Inflammatory macrophage treated with lipopolysaccharide for 1 hour (primary cell): ENCODE measurements at regions not wholly inside any gene's neighbourhood (a gene's known extent, or its start where the extent isn't known, plus 50 kb on each side); places are given as distances from the start of the nearest gene placed in this dataset.

Source experiments
- DNase-seq, 2 donors: peaks; one replicate each; pipeline ENCODE4 v3.0.0-alpha.2; 2020 to 2022

DNA sequence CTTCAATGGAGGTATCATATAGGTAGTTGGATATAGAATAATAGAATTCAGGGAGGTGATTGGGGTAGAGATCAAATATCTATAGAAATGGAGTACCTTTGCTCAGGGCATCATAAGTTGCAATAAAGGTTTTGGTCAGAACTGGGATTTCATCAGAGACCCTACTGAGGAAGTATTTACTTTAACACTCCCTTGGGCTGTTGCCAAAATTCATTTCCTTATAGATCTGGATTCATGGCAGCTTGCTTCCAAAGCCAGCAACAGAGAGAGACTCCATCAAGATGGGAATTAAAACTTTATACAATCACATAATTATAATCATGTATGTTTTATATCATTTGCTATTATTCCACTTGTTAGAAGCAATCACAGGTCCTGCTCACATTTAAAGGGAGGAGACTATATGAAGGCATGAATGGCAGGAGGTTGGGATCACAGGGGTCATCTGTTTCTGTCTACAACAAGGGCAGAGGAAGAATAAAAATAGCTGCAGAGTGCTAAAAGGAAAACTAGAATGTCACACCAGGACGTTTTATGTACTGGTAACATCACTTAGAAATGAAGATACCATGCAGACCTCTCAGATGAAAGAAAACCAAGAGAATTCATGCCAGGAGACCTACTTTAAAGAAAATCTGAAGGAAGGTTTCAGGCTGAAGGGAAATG lies 902.1 kb upstream of the LCORL start:
- no peak for DNase-seq

DNA sequence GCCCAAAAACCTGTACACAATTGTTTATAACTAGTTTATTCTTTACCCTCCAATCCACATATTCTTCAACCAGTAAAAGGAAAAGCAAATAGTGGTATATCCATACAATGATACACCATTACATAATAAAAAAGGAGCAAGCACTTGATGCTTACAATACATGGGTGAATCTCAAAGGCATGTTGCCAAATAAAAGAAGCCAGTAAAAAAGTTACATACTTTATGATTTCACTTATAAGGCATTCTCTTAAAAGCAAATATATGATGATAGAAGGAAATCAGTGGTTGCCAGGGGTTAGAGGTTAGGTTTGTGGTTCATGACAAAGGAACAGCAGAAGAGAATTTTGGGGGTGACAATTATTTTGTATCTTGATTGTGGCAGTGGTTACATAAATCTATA lies 896.1 kb upstream of the LCORL start:
- DNase-seq: no peak

DNA sequence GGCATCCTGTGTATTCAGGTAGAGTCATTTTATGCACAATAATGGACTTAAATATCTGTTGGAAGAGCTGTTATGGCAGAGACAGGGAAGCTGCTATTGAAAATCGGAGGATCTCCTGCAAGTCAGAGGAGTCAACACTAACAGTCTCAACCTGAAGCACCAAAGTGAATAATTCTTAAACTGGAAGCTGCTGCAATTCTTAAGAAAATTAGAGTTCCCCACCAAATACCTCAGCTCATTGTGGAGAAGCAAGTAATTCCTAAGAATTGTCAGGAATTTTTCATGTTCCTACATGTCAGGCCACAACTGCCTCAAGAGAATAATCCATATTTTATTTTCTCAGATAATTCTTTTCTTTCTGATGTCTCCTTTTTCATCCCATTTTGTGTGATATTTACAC lies 892.6 kb upstream of the LCORL start:
- no peak for DNase-seq

DNA sequence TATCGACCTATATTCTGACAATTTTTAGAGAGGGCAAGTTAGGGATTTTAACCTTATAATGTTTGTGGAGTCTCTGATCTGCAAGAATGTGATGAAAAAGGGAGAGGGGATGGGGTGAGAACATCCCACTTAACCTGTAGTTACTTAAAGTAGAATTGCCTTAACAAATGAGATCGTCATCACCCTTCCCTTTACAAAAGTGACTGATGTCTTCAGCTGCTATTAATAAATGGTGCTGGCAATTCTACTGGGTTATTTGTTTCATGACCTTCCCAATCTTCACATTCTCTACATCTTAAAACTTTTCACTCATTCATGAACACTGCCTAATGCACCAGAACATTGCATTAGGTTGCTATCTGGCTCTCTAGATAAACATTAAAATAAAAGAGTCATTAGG lies 873.4 kb upstream of the LCORL start:
- no peak for DNase-seq

DNA sequence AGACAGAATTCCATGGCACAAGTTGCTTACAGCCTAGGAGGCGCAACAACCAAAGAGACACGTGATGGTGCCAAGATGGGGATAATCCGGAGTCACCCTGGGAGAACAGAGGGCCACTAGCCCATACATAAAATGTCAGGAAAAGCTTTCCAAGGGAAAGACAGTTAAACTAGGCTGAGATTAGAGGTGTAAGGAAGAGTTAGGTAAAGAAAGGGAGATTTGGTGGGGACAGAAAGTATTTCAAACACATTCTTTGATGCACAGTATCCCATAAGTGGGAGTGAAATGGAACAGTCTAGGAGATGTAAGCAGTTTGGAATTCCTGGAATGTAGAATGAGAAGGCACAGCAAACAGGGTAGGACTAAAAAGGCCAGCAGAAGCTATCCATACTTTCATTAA lies 860.9 kb upstream of the LCORL start:
- no peak for DNase-seq

DNA sequence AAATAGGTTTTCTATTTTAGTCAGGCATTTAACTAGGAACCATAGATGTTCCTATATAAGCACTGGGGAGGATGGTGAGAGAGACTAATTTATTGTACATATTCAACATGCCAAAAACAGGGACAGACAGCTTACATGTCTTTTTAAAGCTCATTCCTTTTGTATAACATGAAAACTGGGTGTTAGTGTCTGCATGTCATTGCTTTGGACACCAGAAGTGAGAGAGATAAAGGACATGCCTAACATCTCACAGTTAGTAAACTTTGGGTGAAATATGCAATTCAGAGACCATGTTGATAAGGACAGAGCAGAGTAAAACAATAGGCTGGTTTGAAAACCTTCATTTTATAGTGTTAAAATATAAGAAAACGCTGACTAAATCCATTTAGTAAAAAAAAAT lies 860.0 kb upstream of the LCORL start:
- no peak for DNase-seq

DNA sequence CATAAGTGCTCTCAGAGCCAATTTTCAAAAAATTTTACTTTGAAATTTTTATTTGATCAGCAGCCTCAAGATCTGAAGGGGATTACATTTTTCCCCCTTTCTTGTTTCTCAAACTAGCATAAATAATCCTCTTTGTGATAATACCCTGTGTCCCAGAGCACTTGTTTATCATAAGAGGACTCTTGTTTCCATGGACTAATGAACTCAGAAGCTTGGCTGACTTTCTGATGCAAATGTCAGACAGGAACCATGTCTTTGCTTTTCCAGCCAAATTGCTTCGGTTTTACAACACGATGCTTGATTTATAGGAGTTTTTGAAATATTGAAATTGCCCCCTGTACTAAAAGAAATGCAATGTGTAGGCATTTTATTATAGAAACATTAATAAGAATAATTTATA lies 859.3 kb upstream of the LCORL start:
- DNase-seq: no peak

DNA sequence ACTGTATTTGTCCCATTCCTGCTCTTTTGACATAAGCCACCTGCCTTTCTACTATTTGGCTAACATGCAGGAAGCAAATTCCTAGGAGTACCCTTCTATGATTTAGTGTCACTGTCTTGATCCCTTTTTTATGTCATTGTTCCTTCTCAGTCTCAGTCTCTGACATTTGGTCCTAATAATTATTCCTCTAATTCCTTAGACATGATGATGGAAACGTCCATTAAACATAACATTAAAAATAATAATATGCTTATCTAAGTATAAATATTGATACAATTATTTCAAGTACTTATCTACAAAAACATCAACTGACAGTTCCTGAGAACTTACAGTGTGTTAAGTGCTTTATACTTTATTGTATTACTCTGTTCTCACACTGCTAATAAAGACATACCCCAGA lies 857.0 kb upstream of the LCORL start:
- no peak for DNase-seq

DNA sequence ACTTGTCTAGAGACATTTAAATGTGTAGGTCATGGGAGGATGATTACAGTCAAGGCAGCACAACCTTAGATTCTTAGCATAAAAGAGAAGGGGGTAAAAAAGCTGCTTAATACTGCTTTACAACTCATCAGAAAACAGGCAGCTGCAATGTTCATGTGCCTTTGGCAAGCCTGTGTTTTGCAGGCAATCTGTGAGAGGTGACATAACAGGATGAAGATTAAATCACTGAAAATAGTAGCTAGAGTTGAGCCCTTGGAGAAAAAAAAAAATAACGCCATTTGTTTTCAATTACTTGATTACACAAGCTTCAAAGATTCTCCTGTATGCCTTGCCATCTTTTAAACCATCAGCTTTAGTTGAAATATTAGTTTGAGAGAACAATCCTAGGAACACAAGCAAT lies 847.6 kb upstream of the LCORL start:
- DNase-seq: no peak

DNA sequence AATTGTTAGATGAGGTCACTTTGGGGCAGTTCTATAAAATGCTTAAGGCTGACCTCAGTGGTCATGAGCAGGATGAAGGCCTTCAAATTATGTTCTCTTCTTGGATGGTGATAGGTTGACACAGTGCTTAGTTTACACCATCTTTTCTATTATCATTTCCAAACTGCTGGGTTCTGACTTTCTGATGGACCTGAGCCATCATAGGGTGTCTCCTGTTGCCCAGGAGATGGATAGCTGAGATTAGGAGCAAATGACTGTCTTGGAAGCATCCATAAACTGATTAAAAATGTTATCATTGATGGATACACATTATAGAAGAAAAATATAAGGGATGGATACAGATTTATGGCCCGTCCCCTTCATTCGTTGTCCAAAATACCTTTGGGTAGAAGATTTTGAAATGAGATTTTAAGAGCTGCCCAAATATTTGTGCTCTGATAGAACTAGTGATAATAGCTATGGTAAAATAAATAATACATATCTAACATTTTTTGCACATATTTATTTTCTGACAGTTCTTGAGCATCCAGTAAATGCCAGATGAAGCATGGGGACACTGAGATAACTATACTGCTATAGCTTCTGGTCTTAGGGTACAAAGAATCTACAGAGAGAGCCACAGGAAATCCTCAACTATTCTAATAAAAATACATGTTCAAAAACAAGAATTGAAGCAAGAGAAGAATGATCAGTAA lies 839.4 kb upstream of the LCORL start:
- DNase-seq: no peak

DNA sequence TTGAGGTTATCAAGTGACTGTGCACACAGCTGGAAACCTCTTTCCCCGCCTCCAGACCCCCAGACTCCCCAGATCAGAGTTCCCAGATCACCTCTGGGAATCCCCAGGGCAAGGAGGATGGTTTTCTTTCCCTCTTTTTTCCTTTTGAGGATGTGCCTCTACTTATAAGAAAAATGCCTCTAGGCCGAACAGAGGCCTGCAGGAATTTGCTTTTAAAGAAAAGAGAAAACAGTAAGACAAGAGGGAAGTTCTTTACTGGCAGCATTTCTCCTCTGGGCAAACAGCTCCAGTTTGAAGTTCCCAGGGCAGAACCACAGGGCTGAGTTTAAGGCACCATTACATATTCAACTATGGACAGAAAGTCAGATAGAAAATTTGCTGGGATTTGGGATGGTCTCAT lies 837.9 kb upstream of the LCORL start:
- DNase-seq: no peak

DNA sequence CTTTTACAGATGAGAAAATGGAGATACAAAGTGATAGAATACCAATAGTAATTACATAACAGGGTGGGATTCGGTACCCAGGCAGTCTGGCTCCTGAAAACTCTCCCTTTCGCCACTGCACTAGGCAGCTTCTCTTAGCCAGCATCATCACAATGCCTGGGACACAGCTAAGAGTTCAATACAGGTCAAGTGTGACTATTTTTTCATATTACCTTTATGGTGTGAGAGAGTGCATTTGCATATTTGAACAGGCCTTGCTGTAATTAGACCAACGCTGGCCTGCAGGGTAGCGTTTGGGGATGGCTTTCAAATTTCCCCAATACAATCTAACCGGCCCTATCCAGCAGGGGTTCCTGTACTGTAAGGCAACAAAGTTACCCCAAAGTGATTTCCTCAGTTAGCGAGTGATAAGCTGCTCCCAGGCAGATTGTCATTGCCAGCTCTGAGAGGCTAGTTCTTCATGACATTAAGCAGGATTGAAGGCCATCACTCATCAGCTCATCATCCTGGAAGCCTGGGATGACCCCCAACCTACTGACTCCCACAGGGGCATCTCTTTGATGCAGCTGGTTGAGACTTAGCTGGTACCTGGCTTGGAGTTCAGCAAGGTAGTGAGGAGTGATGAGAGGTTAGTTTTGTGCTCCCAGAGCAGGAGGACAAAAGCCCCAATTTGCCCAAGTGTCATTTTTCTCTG lies 836.8 kb upstream of the LCORL start:
- DNase-seq: no peak

DNA sequence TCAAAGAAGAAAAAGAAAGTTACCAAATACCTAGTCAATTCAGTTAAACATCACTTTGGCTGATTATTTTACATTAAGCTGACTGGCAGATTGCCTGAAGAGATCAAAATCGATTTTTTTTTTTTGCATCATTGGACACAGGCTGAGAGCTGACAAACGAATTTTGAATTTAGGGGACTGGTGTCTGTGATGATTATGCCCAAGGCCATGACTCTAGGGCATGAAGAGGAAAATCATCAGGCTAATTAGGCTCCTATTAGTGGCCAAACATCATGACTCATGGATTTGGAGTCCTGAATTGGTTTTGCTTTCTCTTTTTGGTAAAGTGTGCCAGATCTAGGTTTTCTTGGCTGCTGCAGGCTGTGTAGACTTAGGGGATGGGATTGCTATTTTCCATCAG lies 829.3 kb upstream of the LCORL start:
- DNase-seq: no peak

DNA sequence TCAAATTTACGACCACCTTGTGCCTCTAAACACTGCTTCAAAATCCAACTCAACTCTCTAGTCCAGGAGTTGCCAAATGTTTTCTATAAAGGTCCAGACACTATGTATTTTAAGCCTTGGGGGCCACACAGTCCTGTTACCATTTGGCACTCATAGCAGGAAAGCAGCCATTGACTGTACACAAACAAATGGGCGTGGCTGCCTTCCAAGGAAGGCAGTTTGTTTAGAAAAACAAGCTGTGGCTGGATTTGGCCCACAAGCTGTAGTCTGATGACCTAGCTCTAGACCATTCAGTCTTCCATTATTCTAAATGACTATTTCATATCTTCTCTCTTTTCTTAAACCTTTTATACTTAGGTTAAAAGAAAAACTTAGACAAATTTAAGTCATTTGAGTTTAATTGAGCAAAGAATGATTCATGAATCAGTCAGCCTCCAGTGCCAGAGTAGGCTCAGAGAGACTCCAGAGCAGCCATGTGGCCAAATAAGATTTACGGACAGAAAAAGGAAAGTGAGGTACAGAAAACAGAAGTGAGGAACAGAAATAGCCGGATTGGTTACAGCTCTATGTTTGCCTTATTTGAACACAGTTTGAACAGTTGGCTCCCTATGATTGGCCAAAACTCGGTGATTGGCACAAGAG lies 825.8 kb upstream of the LCORL start:
- no peak for DNase-seq

DNA sequence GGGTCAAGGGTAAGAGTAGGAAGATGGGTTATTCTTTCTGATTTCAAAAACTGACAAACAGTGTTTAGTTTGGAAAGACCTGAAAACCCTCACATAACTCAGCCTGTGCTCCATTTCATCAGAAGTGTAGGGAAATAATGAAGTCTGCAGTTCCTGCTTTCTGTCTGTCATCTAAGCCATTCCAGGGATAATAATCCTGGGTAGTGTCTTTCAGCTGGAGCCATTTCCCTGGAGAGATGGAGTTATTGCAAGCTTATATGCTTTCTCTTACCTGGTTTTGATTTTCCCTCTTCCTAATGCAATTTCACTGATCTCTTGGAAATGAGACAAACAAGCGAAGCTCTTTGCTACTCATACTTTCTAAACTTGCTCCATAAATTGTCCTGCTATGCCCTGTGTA lies 824.8 kb upstream of the LCORL start:
- no peak for DNase-seq

DNA sequence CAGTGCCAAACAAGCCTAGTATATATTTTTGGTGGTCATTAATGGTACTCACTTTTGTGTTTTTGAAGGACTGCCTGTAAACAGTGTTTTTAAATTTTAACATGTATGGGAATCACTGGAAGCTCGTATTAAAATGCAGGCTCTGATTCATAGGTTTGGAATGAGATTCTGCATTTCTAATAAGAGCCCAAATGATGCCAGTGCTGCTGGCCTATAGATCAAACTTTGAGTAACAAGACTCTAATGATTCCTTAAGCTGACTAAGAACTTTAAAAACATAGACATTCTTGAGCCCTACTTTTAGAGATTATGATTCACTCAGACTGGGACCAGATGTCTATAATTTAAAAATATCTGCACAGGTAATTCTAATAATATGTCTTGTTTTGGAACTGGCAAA lies 823.2 kb upstream of the LCORL start:
- DNase-seq: no peak

DNA sequence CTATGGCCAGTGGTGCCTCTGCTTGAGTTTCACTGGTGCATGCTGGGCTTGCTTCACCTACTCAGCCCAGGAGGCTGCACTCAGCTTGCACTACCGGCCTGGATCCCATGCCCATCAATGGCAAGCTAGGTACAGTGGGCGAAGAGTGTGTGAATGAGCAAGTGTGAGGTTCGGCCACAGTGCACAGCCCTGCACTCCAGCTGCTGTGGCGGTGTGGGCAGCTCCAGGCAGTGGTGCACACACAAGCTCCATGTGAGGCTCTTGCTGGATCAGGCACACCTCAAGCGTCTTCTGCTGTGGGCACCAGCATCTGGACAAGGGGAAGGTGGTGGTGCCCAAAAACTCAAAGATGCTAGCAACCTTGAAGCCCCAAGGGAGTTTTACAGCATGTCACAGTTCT lies 820.9 kb upstream of the LCORL start:
- no peak for DNase-seq

DNA sequence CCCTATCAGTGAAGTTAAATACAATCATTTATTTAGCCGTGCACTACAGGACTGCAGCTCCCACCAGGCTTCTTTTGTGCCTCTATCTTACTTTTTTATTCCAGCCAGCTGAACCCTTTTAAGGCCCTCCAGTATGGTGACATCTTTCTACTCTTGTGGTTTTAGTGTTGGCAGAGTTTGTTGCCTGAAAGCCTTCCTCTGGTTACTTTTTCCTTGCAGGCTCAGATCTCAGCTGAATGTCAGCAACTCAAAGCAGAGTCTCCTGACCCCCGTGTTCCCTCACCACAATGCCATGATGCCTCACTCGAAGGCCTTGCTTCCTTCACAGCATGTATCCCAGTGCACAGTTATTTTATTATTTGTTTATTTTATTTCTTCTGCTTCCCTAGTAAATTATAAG lies 818.9 kb upstream of the LCORL start:
- no peak for DNase-seq

DNA sequence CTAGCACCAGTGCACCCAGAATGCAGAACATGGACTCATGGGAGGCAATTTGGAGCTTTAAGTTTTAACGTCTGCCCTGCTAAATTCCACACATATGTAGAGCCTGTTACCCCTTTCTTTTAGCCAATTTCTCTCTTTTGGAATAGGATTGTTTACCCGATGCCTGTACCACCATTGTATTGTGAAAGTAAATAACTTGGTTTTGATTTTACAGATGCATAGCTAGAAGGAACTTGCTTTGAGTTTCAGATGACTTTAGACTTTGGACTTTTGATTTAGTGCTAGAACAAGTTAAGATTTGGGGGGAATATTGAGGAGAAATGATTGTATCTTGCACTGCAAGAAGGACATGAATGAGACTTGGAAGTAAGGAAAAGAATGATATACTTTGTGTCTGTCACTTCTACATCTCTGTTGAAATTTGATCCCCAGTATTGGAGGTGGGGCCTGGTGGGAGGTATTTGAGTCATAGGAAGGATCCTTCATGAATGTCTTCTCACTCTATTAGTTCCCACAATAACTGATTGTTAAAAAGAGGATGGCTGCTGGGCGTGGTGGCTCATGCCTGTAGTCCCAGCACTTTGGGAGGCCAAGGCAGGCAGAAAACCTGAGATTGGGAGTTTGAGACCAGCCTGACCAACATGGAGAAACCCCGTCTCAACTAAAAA lies 794.8 kb upstream of the LCORL start:
- DNase-seq: no peak

DNA sequence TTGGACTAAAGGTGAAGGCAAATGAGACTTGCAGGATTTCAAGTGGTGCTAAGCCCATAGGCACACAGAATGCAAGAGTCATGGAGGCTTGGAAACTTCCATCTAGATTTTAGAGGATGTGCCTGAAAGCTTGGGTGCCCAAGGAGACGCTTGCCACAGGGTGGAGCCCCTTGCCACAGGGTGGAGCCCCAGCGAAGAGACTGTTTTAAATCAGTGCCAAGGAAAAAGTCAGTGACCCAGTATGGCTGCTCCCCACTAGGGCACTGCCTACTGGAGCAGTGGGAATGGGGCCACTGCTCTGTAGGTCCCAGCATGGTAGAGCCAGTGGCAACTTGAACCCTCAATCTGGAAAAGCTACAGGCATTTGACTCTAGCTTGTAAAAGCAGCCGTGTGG lies 794.2 kb upstream of the LCORL start:
- no peak for DNase-seq

DNA sequence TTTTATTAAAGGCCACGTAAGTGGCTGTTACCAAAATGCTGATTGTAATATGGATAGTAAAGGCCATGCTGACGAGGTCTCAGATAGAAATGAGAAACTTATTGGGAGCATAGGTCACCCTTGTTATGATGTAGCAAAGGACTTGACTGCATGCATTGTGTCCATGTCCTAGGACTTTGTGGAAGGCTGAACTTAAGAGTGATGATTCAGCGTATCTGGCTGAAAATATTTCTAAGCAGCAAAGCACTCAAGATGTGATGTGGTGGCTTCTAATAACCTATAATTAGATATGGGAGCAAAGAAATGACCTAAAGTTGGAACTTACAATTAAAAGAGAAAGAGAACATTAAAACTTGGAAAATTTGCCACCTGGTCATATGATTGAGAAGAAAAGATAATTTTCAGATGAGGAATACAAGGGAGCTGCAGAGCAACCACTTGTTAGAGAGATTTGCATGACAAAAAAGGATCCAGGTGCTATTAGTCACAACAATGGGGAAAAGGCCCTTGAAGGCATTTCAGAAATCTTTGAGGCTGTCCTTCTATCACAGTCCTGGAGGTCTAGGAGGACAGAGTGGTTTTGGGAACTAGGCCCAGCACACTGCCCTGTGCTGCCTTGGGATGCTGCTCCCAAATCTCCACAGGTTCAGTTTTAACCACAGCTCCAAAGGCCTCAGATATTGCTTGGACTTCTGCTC lies 793.7 kb upstream of the LCORL start:
- DNase-seq: no peak

DNA sequence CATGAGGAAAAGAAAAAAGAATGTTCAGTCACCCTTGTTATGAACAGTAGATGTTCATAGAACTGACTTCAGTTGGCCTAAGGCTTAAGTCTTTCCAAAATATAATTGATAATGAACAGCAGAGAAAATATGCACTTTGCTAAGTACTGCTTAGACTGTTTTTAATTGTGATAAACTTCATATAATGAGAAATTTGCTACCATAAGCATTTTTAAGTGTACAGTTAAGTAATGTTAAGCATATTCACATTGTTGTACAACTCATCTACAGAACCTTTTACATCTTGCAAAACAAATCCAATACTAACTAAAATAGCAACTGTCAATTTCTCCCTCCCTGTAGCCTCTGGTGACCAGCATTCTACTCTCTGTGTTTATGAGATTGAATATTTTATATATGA lies 792.2 kb upstream of the LCORL start:
- DNase-seq: no peak

DNA sequence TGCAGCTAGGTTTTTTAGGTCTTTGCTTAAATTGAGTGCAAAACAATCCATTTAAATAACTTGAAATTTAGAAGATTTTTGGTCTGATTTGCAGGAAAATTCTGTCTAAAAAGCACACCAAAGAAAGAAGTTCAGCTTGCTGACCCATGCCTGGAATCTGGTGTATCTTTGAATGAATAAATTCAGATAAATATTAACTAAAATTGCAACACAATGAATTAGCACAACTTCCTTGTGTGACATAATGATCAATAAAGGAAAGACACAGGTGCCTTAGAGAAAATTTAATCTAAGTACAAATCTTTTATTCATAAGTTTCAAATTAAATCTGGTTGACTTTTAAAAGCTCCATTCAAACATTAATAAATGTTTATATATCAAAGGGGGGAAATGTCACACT lies 791.5 kb upstream of the LCORL start:
- DNase-seq: no peak
